Right atrium auricular region (tissue), 2 donors: ENCODE measurements at regions not wholly inside any gene's neighbourhood (a gene's known extent, or its start where the extent isn't known, plus 50 kb on each side); places are given as distances from the start of the nearest gene placed in this dataset.

ENCODE experiments used
- DNase-seq: peaks from one replicate; pipeline ENCODE4 v3.0.0-alpha.2; 2019; ENCODE audit warnings: low spot score
- H3K27ac ChIP-seq, 2 donors: fragments of 200-600 bp; sonication (generic); 1 replicate in 1 of 2; 2 replicates in 1 of 2; pipeline ENCODE4 v1.5.1; 2016 to 2019
- H3K27me3 ChIP-seq, 2 donors: fragments of 200-600 bp; sonication (generic); one replicate each; pipeline versions ENCODE4 v1.5.1 to v1.6.0; 2017 to 2019
- H3K36me3 ChIP-seq: fragments of 200-600 bp; sonication (generic); one replicate; pipeline ENCODE4 v1.5.1; 2016
- H3K4me1 ChIP-seq, 2 donors: fragments of 200-600 bp; sonication (generic); one replicate each; pipeline versions ENCODE4 v1.5.1 to v1.6.0; 2017 to 2019
- H3K4me3 ChIP-seq, 2 donors: fragments of 200-600 bp; sonication (generic); 1 replicate in 1 of 2; 2 replicates in 1 of 2; pipeline ENCODE4 v1.5.1; 2017 to 2019; ENCODE audit warnings: mild to moderate bottlenecking in 1 of 2, moderate library complexity in 1 of 2
- H3K9me3 ChIP-seq, 2 donors: fragments of 200-600 bp; sonication (generic); one replicate each; pipeline ENCODE4 v1.5.1; 2019
- TF ChIP-seq, protein P1 (sequence below), 2 donors: fragments of 200-600 bp; sonication (generic); IDR thresholded peaks; one replicate each; pipeline ENCODE4 v1.5.1; 2019; ENCODE audit warnings: antibody characterized with exemption in 2 of 2

DNA sequence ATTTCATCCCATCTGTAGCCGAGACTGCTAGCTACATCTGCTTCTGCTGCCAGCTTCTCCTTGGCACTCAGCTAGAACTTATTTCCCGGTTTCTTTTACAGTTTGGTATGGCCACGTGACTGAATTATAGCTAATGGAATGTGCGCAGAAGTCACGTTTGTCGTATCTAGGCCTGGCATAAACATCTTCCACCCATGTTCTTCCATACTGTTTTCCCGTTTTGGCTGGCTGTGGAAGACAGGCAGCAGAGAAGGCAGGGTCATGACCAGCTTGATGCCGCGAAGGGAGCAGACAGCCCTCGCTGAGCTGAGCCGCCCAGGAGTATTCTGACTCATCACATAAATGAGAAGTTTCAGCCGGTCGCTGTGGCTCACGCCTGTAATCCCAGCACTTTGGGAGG lies 186.7 kb downstream of the RFC3 start:
- Histone ChIP-seq H3K27ac (no peak overlapping the region), H3K4me1 (peaks cover 0 to 13% of the 10 kb centered on the region in 2 donors), H3K36me3 (no peaks in the 10 kb centered on the region), H3K4me3 (no peak overlapping the region), H3K9me3 (no peaks in the 10 kb centered on the region), H3K27me3 (no peaks in the 10 kb centered on the region)
- DNase-seq: no peak
- TF ChIP-seq, protein P1, sequence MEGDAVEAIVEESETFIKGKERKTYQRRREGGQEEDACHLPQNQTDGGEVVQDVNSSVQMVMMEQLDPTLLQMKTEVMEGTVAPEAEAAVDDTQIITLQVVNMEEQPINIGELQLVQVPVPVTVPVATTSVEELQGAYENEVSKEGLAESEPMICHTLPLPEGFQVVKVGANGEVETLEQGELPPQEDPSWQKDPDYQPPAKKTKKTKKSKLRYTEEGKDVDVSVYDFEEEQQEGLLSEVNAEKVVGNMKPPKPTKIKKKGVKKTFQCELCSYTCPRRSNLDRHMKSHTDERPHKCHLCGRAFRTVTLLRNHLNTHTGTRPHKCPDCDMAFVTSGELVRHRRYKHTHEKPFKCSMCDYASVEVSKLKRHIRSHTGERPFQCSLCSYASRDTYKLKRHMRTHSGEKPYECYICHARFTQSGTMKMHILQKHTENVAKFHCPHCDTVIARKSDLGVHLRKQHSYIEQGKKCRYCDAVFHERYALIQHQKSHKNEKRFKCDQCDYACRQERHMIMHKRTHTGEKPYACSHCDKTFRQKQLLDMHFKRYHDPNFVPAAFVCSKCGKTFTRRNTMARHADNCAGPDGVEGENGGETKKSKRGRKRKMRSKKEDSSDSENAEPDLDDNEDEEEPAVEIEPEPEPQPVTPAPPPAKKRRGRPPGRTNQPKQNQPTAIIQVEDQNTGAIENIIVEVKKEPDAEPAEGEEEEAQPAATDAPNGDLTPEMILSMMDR (IDR thresholded peaks at IDR 0.05): no peak

DNA sequence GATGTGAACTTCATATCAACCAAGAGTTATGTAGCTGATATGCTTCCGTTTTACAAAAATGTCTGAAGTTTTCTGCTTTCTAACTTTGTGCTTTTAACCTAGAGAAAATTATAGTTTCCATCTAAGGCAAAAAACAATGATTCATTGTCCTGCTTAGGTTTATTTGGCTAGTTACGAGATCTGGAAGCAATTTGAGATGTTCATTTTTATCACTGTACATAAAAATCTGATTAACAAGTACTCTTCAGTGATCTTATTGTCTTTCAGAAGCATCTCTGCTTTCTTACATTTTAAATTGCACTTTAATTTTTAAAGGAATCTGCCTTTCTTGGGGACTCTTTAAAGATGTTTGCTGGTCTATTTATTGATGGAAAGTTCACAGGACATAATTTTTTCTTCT lies 188.1 kb downstream of the RFC3 start:
- TF ChIP-seq, protein P1 (IDR thresholded peaks at IDR 0.05): no peak
- Histone ChIP-seq H3K36me3 (no peaks in the 10 kb centered on the region), H3K9me3 (no peaks in the 10 kb centered on the region), H3K4me3 (no peak overlapping the region), H3K4me1 (peaks cover 0 to 9% of the 10 kb centered on the region in 2 donors), H3K27ac (no peak overlapping the region), H3K27me3 (no peaks in the 10 kb centered on the region)
- DNase-seq: no peak

DNA sequence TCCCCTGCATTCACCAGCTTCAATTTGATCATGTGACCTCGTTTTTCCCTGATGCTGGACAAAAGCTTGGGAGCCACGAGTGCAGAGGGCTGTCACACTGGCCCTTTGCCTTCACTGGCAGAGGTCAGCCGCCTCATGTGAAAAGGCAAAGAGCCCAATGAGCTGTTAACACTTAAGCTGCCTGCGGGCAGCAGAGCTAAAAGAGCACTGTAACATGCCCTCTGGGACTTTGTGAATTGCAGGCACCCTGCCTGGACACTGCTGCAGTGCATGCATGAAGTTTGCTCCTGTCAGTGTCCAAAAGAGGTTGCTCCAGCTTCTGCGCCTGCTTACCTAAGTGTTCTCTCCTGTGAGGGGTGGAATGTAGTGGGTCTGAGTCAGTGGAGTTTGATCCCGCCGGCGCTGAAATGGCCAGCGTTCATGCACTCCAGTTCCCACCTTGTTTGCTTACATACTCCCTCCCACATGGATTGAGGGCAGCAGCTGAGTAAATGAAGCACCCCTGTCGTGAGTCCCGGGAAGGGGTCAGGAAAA lies 193.7 kb downstream of the RFC3 start:
- Histone ChIP-seq H3K36me3 (no peaks in the 10 kb centered on the region), H3K4me3 (no peak overlapping the region), H3K27ac (no peak overlapping the region), H3K4me1 (no peaks in the 10 kb centered on the region), H3K9me3 (no peaks in the 10 kb centered on the region), H3K27me3 (no peaks in the 10 kb centered on the region)
- DNase-seq: no peak
- TF ChIP-seq, protein P1 (IDR thresholded peaks at IDR 0.05): no peak

DNA sequence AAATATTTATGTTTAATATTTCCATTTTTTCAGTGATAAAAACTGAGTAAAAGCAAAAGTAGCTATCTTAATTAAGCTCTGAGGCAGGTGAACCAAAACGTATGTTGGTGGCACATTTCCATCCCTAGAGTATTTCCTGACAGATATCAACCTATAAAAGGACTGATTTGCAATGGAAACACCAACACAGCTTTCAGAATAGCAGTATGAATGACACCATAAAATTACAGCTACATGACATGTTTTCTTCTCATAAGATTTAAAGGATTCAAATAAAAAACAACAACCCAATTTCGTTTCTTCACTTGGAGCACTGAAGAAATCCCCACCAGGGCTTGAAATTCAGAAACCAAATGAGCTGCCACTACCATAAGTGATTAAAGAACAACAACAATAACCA lies 194.4 kb downstream of the RFC3 start:
- TF ChIP-seq, protein P1 (IDR thresholded peaks at IDR 0.05): no peak
- Histone ChIP-seq H3K27me3 (no peaks in the 10 kb centered on the region), H3K27ac (no peak overlapping the region), H3K4me1 (no peaks in the 10 kb centered on the region), H3K36me3 (no peaks in the 10 kb centered on the region), H3K9me3 (no peaks in the 10 kb centered on the region), H3K4me3 (no peak overlapping the region)
- no peak for DNase-seq

DNA sequence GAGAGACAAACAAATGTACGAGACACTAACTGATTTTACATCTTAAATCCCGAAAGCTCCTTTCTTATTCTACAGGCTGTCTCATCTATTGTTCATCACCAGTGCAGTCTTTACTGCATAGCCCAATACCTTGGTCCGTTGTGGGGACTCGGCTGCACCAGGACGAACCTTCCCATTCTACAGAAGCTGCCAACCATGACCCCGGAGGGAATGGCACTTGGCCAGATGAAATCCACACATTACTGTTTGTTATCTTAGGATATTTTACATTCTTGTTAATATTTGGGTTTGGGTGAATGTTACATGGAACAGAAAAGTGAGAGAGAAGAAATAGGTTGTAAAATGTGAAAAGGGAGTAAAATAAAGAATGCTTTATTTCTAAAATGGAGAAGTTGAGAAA lies 195.1 kb downstream of the RFC3 start:
- Histone ChIP-seq H3K4me1 (no peaks in the 10 kb centered on the region), H3K4me3 (no peak overlapping the region), H3K27me3 (no peaks in the 10 kb centered on the region), H3K27ac (no peak overlapping the region), H3K36me3 (no peaks in the 10 kb centered on the region), H3K9me3 (no peaks in the 10 kb centered on the region)
- TF ChIP-seq, protein P1 (IDR thresholded peaks at IDR 0.05): no peak
- DNase-seq: no peak

DNA sequence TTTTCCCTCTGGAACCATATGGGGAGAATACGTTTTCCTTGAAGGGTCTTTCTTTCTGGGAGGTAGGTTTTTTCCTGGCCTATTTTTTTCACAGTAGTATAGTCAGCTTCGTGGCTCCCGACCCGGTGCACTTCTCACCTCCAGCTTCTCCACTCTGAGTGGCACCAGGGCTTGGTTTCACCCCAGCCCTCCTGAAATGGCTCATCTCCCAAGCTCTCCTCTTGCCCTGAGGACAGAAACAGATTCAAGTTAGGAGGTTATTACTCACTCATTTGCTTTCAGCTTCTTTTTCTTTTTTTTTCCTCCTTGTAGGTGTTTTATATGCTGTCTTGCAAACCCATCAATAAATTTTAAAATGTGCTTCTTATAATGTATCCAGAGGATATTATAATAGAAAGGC lies 199.3 kb downstream of the RFC3 start:
- Histone ChIP-seq H3K9me3 (peaks cover 0 to 14% of the 10 kb centered on the region in 2 donors), H3K4me1 (no peaks in the 10 kb centered on the region), H3K27ac (no peak overlapping the region), H3K36me3 (no peaks in the 10 kb centered on the region), H3K27me3 (no peaks in the 10 kb centered on the region), H3K4me3 (no peak overlapping the region)
- no peak for DNase-seq
- TF ChIP-seq, protein P1 (IDR thresholded peaks at IDR 0.05): no peak
